ENCODE measurements at regions not wholly inside any gene's neighbourhood (a gene's known extent, or its start where the extent isn't known, plus 50 kb on each side); places are given as distances from the start of the nearest gene placed in this dataset.

GRCh38 chr7:45459476-45459875, 114.7 kb upstream of the ADCY1 start:
- peak; percentile 93 for DNase-seq

- DNase-seq = no peak
Observed at GRCh38 chr7:45460379-45460778, 113.8 kb upstream of the ADCY1 start.

- DNase-seq = no peak
Observed at GRCh38 chr7:45461026-45461425, 113.1 kb upstream of the ADCY1 start.

GRCh38 chr7:45469103-45469502, 105.1 kb upstream of the ADCY1 start:
- no peak for DNase-seq

DNA sequence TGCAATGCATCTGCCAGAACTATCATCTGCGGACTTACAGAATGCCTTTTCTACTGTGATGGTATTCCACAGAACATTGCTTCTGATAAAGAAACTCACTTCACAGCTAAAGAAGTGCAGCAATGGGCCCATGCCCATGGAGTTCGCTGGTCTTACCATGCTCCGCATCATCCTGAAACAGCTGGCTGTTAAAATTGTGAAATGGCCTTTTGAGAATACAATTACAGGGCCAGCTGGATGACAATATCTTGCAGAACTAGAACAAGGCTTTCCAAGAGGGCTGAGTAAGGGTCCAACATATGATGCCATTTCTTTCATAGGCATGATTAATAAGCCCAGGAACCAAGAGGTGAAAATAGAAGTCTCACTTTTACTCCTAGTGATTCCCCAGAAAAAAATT, 104.1 kb upstream of the ADCY1 start:
- no peak for DNase-seq

- DNase-seq = no peak
Observed at GRCh38 chr7:45479781-45480180, 94.4 kb upstream of the ADCY1 start.

- no peak for DNase-seq
Observed at GRCh38 chr7:45482451-45482850, 91.7 kb upstream of the ADCY1 start.

- DNase-seq = peak; percentile 24
Observed at GRCh38 chr7:45484094-45484493, 90.1 kb upstream of the ADCY1 start.

DNA sequence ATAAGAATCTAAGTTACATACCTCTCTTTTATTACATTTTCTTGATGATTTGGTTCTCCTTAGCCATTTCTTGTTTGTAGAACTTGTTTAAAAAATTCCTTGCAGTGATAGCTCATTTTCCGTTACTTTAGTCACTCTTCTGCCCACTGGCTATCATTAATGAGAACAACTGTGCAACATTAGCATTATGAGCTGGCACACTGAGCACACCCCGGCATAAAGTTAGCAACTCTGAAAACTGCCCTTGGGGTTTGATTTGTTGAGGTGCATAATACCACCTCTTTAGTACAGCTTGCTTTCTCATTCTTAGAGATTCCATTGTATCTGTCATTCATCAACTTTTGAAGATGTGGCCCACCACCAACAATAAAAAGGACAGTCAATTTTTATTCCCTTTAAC, 87.6 kb upstream of the ADCY1 start:
- no peak for DNase-seq

- DNase-seq = no peak
Observed at GRCh38 chr7:45494885-45495284, 79.3 kb upstream of the ADCY1 start.

DNA sequence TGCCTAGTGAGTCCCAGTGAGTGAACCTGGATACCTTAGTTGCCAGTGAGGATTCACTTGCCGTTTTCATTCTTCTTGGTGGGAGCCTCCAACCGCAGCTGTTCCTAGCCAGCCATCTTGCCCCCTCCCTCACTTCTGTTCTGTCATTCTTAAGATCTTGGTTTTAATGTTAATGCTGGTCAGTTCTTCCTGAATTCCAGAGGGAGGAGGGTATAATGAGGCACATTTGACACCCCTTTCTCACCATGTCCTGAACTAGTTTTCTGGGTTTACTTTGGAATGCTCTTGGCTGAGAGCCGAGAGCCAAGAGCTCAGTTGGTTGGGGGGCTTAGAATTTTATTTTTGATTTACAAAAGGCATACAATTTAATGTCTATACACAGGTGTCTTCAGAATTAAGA, 78.5 kb upstream of the ADCY1 start:
- DNase-seq = no peak

DNA sequence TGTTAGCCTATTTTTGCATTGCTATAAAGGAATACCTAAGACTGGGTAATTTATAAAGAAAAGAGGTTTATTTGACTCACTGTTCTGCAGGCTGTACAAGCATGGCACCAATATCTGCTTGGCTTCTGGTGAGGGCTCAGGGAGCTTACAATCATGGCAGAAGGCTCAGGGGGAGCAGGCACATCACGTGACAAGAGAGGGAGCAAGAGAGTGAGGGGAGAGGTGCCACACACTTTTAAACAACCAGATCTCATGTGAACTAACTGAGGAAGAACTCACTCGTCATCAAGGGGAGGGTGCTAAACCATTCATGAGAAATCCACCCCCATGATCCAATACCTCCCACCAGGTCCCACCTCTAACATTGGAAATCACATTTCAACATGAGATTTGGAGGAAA, 73.9 kb upstream of the ADCY1 start:
- no peak for DNase-seq

DNA sequence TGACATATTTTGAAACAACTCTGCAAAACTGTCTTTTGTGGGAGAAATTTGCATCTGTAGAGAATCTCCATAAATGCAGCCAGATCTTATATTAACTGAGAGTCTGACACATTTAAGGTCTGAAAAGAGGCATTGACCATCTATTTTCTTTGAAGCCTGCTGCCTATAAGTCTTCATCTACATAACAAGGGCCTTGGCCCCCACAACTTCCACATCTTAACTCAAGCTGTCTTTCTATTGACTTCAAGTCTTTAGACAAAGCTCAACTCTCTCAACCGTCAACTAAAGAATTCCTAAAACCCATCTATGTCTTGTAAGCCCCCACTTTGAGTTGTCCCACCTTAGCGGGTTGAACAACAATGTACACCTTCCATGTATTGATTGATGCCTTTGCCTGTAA, 72.4 kb upstream of the ADCY1 start:
- no peak for DNase-seq

- DNase-seq = peak; percentile 2
Observed at GRCh38 chr7:45506059-45506458, 68.1 kb upstream of the ADCY1 start.

DNA sequence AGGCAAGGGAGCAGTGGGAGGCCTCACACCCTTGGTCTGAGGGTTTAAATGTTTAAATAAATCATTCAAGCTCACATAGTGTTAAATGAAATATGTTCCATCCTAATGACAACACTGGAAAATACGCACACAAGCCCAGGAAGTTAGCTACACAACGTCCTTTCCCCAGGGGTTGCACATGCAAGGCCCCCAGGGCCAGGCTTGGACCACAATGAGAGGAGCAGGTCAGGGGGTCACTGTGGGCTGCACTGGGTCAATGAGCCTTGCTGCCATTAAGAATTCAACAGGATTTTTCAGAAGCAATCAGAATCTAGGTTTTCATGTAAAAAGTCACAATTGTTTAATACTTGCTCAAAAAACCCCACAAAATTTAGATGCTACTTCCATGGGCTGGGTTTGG, 64.9 kb upstream of the ADCY1 start:
- no peak for DNase-seq

DNA sequence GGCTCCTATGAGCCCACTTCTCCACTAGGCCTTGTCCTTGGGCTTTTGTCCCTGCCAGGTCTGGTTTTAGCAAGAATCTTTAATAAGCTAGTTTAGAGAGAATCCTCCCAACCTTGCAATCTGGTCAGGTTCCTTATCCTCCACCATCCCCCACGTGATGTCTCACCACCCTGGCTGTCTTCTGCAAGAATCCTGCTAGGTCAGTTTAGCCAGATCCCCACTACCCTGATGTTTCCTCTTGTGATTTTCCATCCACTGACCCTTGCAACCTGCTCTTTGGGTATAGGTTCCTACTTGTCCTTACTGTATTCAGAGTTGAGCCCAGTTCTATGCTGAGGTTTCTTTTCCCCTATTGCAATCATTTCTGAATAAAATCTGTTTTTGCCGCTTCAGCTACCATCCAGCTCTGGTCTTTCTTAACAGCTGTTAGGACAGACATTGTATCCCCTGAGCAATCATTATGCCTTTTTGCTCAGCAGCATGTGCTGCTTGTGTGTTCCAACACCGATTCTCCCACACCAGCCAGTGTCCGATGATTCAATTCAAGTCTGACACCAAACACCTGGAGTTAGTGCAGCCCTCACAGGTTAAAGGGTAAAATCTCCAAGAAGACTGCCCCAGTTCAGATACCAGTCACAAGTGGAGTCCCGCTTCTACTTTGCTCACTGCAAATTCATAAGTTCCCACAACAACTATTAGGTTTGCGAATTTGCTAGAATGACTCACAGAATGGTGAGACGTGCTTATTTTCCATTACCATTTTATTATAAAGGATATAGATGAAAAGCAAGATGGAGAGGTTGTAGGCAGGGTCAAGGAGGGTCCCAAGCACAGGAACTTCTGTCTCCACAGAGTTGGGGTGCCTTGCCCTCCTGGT, 62.2 kb upstream of the ADCY1 start:
- no peak for DNase-seq

GRCh38 chr7:45514944-45515343, 59.2 kb upstream of the ADCY1 start:
- peak; percentile 22 for DNase-seq

- DNase-seq = peak; percentile 39
Observed at GRCh38 chr7:45515346-45515745, 58.8 kb upstream of the ADCY1 start.
